Chondrocyte (in vitro differentiated cells): ENCODE measurements at regions not wholly inside any gene's neighbourhood (a gene's known extent, or its start where the extent isn't known, plus 50 kb on each side); places are given as distances from the start of the nearest gene placed in this dataset.

Experiments used
- DNase-seq: peaks from one replicate; pipeline ENCODE4 v3.0.0; 2021; ENCODE audit warnings: mixed read lengths, low spot score
- H3K27ac Mint-ChIP-seq: one replicate; pipeline ENCODE4 v1.8.0; 2021; ENCODE audit warnings: mild to moderate bottlenecking, moderate library complexity, mixed read lengths; ENCODE audit not compliant: unreplicated experiment
- H3K27me3 Mint-ChIP-seq: 2 replicates; pipeline ENCODE4 v1.8.0; 2021; ENCODE audit warnings: low read depth, mixed read lengths
- H3K36me3 Mint-ChIP-seq: 2 replicates; pipeline ENCODE4 v1.8.0; 2021; ENCODE audit warnings: low read depth, mixed read lengths
- H3K4me1 Mint-ChIP-seq: 2 replicates; pipeline ENCODE4 v1.8.0; 2021; ENCODE audit warnings: low read depth, mild to moderate bottlenecking, mixed read lengths
- H3K4me3 Mint-ChIP-seq: one replicate; pipeline ENCODE4 v1.8.0; 2021; ENCODE audit warnings: mild to moderate bottlenecking, moderate library complexity, mixed read lengths; ENCODE audit not compliant: unreplicated experiment
- H3K9me3 Mint-ChIP-seq: 2 replicates; pipeline ENCODE4 v1.8.0; 2021; ENCODE audit warnings: low read depth, mixed read lengths
- TF ChIP-seq, protein P1 (sequence below): fragments of 200-600 bp; sonication (generic); IDR thresholded peaks from 2 replicates; pipeline ENCODE4 v1.5.0; 2021; ENCODE audit warnings: antibody characterized with exemption, mild to moderate bottlenecking, moderate library complexity

DNA sequence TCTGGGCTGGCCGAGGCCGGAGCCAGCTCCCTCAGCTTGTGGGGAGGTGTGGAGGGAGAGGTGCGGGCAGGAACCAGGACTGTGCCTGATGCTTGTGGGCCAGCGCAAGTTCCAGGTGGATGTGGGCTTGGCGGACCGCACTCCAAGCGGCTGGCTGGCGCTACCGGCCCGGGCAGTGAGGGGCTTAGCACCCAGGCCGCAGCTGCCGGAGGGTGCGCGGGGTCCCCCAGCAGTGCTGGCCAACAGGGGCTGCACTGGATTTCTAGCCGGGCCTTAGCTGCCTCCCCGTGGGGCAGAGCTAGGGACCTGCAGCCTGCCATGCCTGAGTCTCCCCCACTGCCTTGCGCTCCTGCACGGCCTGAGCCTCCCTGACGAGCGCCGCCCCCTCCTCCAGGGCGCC is 242.8 kb downstream of the CCSER2 start:
- Mint-ChIP-seq H3K4me3 (no peak overlapping the region), H3K36me3 (no peaks in the 10 kb centered on the region), H3K27ac (no peak overlapping the region), H3K27me3 (peaks cover 16% of the 10 kb centered on the region), H3K4me1 (no peaks in the 10 kb centered on the region), H3K9me3 (peaks cover 3% of the 10 kb centered on the region)
- no peak for DNase-seq
- TF ChIP-seq, protein P1, sequence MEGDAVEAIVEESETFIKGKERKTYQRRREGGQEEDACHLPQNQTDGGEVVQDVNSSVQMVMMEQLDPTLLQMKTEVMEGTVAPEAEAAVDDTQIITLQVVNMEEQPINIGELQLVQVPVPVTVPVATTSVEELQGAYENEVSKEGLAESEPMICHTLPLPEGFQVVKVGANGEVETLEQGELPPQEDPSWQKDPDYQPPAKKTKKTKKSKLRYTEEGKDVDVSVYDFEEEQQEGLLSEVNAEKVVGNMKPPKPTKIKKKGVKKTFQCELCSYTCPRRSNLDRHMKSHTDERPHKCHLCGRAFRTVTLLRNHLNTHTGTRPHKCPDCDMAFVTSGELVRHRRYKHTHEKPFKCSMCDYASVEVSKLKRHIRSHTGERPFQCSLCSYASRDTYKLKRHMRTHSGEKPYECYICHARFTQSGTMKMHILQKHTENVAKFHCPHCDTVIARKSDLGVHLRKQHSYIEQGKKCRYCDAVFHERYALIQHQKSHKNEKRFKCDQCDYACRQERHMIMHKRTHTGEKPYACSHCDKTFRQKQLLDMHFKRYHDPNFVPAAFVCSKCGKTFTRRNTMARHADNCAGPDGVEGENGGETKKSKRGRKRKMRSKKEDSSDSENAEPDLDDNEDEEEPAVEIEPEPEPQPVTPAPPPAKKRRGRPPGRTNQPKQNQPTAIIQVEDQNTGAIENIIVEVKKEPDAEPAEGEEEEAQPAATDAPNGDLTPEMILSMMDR = no peak

DNA sequence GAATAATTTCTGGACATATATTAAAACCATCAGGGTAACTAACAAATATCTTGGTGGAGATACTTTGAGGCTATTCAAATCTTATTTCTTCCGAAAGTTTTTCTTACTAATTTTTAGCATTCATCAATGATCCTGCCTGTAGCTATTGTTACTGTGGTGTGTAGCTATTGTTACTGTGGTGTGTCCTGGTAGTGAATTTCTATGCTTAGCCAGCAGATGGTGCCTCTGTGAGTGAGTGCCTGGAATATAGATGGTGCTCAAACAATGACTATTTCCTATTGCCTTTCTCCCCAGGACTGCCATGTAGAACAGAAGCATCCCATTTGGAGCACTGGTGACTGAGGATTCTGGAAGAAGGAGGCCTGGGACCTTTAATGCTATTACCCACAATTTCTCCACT is 245.7 kb downstream of the CCSER2 start:
- Mint-ChIP-seq H3K9me3 (peaks cover 7% of the 10 kb centered on the region), H3K36me3 (no peaks in the 10 kb centered on the region), H3K4me3 (no peak overlapping the region), H3K27ac (no peak overlapping the region), H3K4me1 (no peaks in the 10 kb centered on the region), H3K27me3 (peaks cover 7% of the 10 kb centered on the region)
- no peak for DNase-seq
- TF ChIP-seq, protein P1 = peak; percentile 15

DNA sequence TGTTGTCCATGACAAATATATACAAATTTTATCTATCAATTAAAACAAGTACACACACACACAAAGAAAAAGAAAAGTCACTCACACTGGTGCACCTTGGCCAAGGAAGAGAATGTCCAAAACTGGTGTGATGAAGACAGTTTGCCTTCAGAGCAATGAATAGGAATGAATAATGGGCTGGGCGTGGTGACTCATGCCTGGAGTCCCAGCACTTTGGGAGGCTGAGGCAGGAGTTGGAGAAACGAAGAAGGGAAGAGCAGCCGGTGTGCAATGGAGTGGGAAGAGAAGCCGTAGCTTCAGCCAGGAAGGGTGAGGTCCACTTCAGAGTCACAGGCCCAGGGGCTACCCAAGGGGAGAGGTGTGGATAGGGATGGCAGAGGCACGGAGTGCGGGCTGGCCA is 253.6 kb downstream of the CCSER2 start:
- peaks cover 21% of the 10 kb centered on the region for H3K27me3 Mint-ChIP-seq
- peaks cover 2% of the 10 kb centered on the region for H3K9me3 Mint-ChIP-seq
- no peak for DNase-seq
- H3K4me1 Mint-ChIP-seq = no peaks in the 10 kb centered on the region
- TF ChIP-seq, protein P1 = no peak
- H3K4me3 Mint-ChIP-seq = no peak overlapping the region
- no peak overlapping the region for H3K27ac Mint-ChIP-seq
- no peaks in the 10 kb centered on the region for H3K36me3 Mint-ChIP-seq

DNA sequence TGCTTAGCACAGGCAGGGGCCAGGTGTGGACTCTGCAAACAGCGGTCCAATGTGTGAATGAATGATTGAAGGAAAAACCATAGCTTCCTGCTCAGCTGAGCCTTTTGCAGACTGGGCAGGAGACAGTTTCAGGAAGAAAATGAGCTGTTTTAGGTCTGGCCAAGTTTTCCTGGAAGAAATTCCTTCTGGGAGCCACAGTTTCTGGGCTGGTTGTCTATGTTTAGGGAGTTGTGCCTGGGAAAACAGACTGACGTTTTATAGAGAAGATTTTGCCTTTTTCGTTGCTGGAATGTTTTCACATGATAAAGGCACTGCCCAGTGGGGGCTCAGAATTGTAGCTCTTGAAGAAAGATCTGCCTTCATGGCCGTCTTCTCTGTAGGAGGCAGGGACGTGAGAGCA is 255.1 kb downstream of the CCSER2 start:
- H3K9me3 Mint-ChIP-seq = no peaks in the 10 kb centered on the region
- H3K27ac Mint-ChIP-seq = no peak overlapping the region
- no peak overlapping the region for H3K4me3 Mint-ChIP-seq
- TF ChIP-seq, protein P1 = no peak
- no peaks in the 10 kb centered on the region for H3K4me1 Mint-ChIP-seq
- peaks cover 19% of the 10 kb centered on the region for H3K27me3 Mint-ChIP-seq
- no peaks in the 10 kb centered on the region for H3K36me3 Mint-ChIP-seq
- no peak for DNase-seq

DNA sequence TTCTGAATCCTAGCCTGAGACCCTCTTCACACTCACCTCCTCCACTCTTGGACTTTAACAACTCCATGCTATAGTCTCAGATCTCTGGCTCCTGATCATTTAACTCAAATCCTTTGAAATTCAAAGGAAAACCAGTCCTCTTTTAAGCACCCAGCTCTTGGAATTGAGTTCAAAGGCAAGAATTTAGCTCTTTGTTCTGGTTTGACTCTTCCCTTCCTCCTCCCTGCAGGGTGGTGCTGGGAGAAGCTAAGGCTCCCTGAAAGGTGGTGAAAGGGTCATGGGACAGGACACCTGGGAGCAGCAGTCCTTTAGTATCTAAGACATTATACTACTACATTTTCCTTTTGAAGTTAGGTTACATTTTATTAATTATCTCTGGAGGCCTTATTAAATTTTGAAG is 259.4 kb downstream of the CCSER2 start:
- H3K4me3 Mint-ChIP-seq = no peak overlapping the region
- TF ChIP-seq, protein P1 = no peak
- H3K27me3 Mint-ChIP-seq = peaks cover 4% of the 10 kb centered on the region
- H3K36me3 Mint-ChIP-seq = no peaks in the 10 kb centered on the region
- H3K4me1 Mint-ChIP-seq = no peaks in the 10 kb centered on the region
- no peak overlapping the region for H3K27ac Mint-ChIP-seq
- DNase-seq = no peak
- no peaks in the 10 kb centered on the region for H3K9me3 Mint-ChIP-seq
